ENCODE measurements at regions not wholly inside any gene's neighbourhood (a gene's known extent, or its start where the extent isn't known, plus 50 kb on each side); places are given as distances from the start of the nearest gene placed in this dataset.

- TF ChIP-seq CTCF (IDR thresholded peaks at IDR 0.05): no peak
- no peak for TF ChIP-seq POLR2A (IDR thresholded peaks at IDR 0.05)
Measured at GRCh38 chr3:72115307-72115706, 330.4 kb upstream of the PROK2 start.

Data from right lobe of liver (tissue), 4 donors.